ENCODE measurements at regions not wholly inside any gene's neighbourhood (a gene's known extent, or its start where the extent isn't known, plus 50 kb on each side); places are given as distances from the start of the nearest gene placed in this dataset.

DNA sequence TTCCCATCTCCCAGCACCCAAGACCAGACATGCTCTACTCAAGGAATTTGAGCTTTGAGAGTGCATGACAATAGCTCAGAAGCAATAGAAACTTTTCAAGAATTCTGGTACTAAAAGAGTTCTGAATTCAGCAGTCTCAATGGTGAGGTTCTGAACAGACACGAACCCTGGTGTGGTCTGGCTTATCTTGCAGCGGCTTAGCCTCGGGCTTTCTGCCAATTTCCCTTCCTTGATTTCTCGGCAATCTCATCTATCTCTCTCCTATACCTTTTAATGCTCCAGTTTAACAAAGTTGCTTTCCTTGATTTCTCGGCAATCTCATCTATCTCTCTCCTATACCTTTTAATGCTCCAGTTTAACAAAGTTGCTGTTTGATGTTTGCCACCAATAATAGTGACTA, 174.6 kb downstream of the SPRY2 start:
- Histone ChIP-seq H3K4me3 (no peak overlapping the region), H3K27me3 (no peaks in the 10 kb centered on the region), H3K9me3 (no peaks in the 10 kb centered on the region), H3K27ac (no peak overlapping the region), H3K36me3 (no peaks in the 10 kb centered on the region), H3K4me1 (no peaks in the 10 kb centered on the region)
- 58 to 77% methylated on average over 5 of the region's 5 CpGs for WGBS, 2 donors (ENCODE audit: low coverage in 1 of 2)
- no peak for ATAC-seq
- TF ChIP-seq POLR2A (IDR thresholded peaks at IDR 0.05): no peak
- TF ChIP-seq POLR2AphosphoS5 (IDR thresholded peaks at IDR 0.05): no peak
- no peak for TF ChIP-seq EP300 (IDR thresholded peaks at IDR 0.05)
- TF ChIP-seq, protein P1, sequence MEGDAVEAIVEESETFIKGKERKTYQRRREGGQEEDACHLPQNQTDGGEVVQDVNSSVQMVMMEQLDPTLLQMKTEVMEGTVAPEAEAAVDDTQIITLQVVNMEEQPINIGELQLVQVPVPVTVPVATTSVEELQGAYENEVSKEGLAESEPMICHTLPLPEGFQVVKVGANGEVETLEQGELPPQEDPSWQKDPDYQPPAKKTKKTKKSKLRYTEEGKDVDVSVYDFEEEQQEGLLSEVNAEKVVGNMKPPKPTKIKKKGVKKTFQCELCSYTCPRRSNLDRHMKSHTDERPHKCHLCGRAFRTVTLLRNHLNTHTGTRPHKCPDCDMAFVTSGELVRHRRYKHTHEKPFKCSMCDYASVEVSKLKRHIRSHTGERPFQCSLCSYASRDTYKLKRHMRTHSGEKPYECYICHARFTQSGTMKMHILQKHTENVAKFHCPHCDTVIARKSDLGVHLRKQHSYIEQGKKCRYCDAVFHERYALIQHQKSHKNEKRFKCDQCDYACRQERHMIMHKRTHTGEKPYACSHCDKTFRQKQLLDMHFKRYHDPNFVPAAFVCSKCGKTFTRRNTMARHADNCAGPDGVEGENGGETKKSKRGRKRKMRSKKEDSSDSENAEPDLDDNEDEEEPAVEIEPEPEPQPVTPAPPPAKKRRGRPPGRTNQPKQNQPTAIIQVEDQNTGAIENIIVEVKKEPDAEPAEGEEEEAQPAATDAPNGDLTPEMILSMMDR (IDR thresholded peaks at IDR 0.05): no peak

DNA sequence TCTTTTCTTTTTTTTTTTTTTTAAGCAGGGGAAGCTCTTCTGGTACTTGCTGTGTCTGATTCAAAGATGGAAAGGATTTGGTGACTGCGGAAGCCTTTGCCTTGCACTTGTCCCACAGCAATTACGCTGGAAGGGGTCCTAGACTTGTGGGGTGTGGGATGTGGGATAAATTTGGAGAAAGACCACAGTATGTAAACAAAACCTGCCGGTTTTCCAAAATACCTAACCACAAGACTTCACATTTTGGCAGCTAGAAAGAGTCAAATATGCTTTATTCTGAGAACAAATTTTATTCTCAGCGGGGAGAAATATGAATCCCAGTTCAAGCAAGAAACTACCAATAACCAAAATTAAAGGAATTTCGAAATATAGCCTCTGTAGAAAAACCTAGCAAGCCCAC, 176.5 kb downstream of the SPRY2 start:
- H3K4me3 ChIP-seq: no peak overlapping the region
- no peaks in the 10 kb centered on the region for H3K36me3 ChIP-seq
- 76 to 77% methylated on average over 4 to 5 of the region's 5 CpGs for WGBS, 2 donors (ENCODE audit: low coverage in 1 of 2)
- TF ChIP-seq POLR2A (IDR thresholded peaks at IDR 0.05): no peak
- TF ChIP-seq EP300 (IDR thresholded peaks at IDR 0.05): no peak
- no peak for TF ChIP-seq POLR2AphosphoS5 (IDR thresholded peaks at IDR 0.05)
- TF ChIP-seq, protein P1 (IDR thresholded peaks at IDR 0.05): no peak
- no peaks in the 10 kb centered on the region for H3K9me3 ChIP-seq
- ATAC-seq: no peak
- H3K27ac ChIP-seq: no peak overlapping the region
- no peaks in the 10 kb centered on the region for H3K27me3 ChIP-seq
- no peaks in the 10 kb centered on the region for H3K4me1 ChIP-seq

DNA sequence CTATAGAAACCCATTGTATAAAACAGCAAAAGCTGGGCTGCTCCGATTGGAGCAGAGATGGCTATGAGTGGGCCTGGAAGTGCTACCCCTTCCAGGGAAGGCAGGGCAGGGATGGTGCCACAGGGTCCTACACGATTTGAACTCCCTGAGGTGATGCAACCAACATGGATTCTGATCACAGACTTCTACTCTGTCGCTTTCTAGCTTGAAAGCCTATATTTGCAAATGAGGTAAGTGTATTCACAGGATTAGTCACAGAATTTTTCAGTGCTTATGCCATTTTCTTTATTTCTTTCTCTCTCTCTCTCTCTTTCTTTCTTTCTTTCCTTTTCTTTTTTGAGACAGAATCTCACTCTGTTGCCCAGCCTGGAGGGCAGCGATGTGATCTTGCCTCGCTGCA, 179.0 kb downstream of the SPRY2 start:
- Histone ChIP-seq H3K27me3 (no peaks in the 10 kb centered on the region), H3K9me3 (no peaks in the 10 kb centered on the region)
- 86 to 94% methylated on average over 3 to 5 of the region's 5 CpGs for WGBS, 2 donors (ENCODE audit: low coverage in 1 of 2)

DNA sequence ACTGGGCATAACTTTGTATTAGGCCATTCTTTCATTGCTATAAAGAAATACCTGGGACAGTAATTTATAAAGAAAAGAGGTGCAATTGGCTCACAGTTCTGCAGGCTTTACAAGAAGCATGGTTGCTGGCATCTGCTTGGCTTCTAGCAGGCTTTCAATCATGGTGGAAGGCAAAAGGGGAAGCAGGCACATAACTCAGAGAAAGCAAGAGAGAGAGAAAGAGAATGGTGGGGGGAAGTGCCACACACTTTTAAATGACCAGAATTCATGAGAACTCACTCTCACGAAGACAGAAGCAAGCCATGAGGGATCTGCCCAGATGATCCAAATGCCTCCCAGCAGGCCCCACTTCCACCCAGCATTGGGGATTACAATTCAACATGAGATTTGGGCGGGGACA, 179.7 kb downstream of the SPRY2 start:
- no peaks in the 10 kb centered on the region for H3K4me1 ChIP-seq
- H3K9me3 ChIP-seq: no peaks in the 10 kb centered on the region
- no peak for ATAC-seq
- TF ChIP-seq, protein P1 (IDR thresholded peaks at IDR 0.05): no peak
- TF ChIP-seq POLR2A (IDR thresholded peaks at IDR 0.05) (no peak), POLR2AphosphoS5 (IDR thresholded peaks at IDR 0.05) (no peak), EP300 (IDR thresholded peaks at IDR 0.05) (no peak)
- WGBS, 2 donors (ENCODE audit: low coverage in 1 of 2): 75 to 90% methylated on average over 2 of the region's 2 CpGs
- no peak overlapping the region for H3K4me3 ChIP-seq
- H3K36me3 ChIP-seq: no peaks in the 10 kb centered on the region
- no peaks in the 10 kb centered on the region for H3K27me3 ChIP-seq
- no peak overlapping the region for H3K27ac ChIP-seq

More for the DNA sequence above, 179.0 kb downstream of the SPRY2 start:
- Histone ChIP-seq H3K4me1 (no peaks in the 10 kb centered on the region), H3K27ac (no peak overlapping the region), H3K36me3 (no peaks in the 10 kb centered on the region), H3K4me3 (no peak overlapping the region)
- no peak for ATAC-seq
- TF ChIP-seq POLR2AphosphoS5 (IDR thresholded peaks at IDR 0.05): no peak
- TF ChIP-seq, protein P1 (IDR thresholded peaks at IDR 0.05): no peak
- TF ChIP-seq EP300 (IDR thresholded peaks at IDR 0.05): no peak
- TF ChIP-seq POLR2A (IDR thresholded peaks at IDR 0.05): no peak

DNA sequence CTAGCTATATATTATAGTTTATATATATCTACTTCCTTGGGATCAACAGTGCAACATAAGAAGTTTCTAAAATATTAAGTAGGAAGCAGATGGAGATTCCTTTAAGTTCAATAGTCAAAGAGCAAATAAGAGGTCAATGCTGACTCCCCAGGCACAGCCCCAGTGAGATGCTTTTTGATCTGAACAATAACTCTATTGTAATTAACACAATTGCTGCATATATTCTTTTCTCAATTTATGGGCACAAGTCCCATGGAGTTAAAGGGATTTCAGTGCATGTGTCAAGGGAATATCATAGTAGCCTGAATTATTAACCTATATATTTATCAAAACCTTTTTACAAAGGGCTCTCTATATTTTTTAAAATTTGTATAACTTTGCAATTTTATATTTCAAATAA, 180.8 kb downstream of the SPRY2 start:
- H3K36me3 ChIP-seq: no peaks in the 10 kb centered on the region
- no peak overlapping the region for H3K4me3 ChIP-seq
- TF ChIP-seq POLR2AphosphoS5 (IDR thresholded peaks at IDR 0.05) (no peak), EP300 (IDR thresholded peaks at IDR 0.05) (no peak), POLR2A (IDR thresholded peaks at IDR 0.05) (no peak)
- TF ChIP-seq, protein P1 (IDR thresholded peaks at IDR 0.05): no peak
- ATAC-seq: no peak
- H3K9me3 ChIP-seq: no peaks in the 10 kb centered on the region
- no peak overlapping the region for H3K27ac ChIP-seq
- no peaks in the 10 kb centered on the region for H3K4me1 ChIP-seq
- no peaks in the 10 kb centered on the region for H3K27me3 ChIP-seq

Data from gastroesophageal sphincter (tissue), 4 donors.